Dendritic cell treated with granulocyte-macrophage colony-stimulating factor and Interleukin-4, amounts not matched to agents 40 ng/mL and 50 ng/mL, for 4 days (primary cell): ENCODE measurements at regions not wholly inside any gene's neighbourhood (a gene's known extent, or its start where the extent isn't known, plus 50 kb on each side); places are given as distances from the start of the nearest gene placed in this dataset.

Source experiments
- H3K27ac Mint-ChIP-seq: one replicate; pipeline ENCODE4 v1.8.0; 2022; ENCODE audit warnings: mild to moderate bottlenecking, mixed read lengths
- H3K27me3 Mint-ChIP-seq: one replicate; pipeline ENCODE4 v1.8.0; 2022; ENCODE audit warnings: mild to moderate bottlenecking, mixed read lengths
- H3K36me3 Mint-ChIP-seq: one replicate; pipeline ENCODE4 v1.8.0; 2022; ENCODE audit warnings: low read depth, mixed read lengths
- H3K4me1 Mint-ChIP-seq: one replicate; pipeline ENCODE4 v1.8.0; 2022; ENCODE audit warnings: low read depth, mixed read lengths
- H3K4me3 Mint-ChIP-seq: one replicate; pipeline ENCODE4 v1.8.0; 2022; ENCODE audit warnings: mild to moderate bottlenecking, moderate library complexity, mixed read lengths
- H3K9me3 Mint-ChIP-seq: one replicate; pipeline ENCODE4 v1.8.0; 2022; ENCODE audit warnings: mixed read lengths
- intact Hi-C: fragments of 100-400 bp; cut with micrococcal nuclease; formaldehyde crosslinking; loops from one replicate; pipeline ENCODE4 v1.15.0; 2022

DNA sequence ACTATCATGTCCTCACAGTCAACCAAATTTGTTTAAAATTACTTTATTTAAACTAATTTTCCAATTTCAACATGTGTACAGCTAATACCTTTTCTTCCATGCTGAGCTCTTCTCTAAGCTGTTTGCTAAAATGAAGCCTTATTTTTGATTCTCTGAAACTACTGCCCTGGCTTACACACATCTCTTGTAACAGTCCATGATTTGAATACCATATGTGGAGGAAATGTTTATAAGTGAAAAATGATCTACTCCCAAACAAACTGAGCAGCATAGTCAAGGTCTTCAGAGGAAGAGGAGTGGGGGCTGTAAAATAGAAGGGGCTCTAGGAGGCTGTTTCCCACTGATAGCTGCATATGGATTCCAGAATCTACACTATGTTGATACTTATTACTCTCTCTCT, 188.7 kb downstream of the ANKRD50 start:
- H3K36me3 Mint-ChIP-seq, result no peaks in the 10 kb centered on the region
- H3K27me3 Mint-ChIP-seq, result peaks cover 3% of the 10 kb centered on the region
- H3K4me3 Mint-ChIP-seq, result no peak overlapping the region
- H3K9me3 Mint-ChIP-seq, result no peaks in the 10 kb centered on the region
- no peak overlapping the region for H3K27ac Mint-ChIP-seq
- no peaks in the 10 kb centered on the region for H3K4me1 Mint-ChIP-seq
- intact Hi-C loops, result no loop called here

DNA sequence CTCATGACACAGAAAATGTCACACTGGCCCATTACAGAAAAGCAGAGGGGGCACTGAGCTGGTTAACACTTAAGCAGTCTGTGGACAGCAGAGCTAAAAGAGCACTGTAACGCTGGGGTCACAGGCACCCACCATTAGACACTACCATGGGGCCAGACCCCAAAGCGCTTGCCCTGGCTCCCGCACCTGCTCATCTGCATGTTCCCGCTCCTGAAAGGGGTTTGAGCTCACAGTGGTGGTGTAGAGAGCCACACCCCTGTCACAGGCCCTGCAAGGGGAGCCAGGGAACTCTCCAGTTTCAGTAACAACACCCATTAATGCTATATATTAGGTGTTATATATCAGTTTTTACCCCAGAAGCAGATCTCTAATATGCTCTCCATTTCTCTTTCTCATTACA, 187.0 kb downstream of the ANKRD50 start:
- Mint-ChIP-seq H3K4me3 (no peak overlapping the region), H3K4me1 (no peaks in the 10 kb centered on the region), H3K27ac (no peak overlapping the region), H3K36me3 (no peaks in the 10 kb centered on the region), H3K27me3 (no peaks in the 10 kb centered on the region), H3K9me3 (no peaks in the 10 kb centered on the region)
- intact Hi-C loops, result no loop called here

DNA sequence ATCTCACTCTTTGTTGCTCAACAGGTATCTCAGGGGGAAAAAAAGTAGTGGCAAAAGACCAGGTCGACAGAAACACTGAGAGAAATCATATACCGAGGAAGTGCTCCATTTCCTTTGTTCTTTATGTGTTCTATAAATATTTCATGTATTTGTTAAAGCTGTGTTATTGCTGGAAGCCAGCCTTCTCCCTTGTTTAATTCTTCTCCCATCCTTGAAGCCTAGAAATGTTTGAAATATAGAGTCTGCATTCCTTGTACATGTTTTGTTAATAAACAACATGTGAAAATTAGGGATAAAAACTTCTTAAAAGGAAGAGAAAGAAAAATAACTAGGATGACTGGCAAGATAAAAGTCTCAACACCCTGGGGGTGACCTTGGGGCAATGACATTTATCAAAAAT, 186.2 kb downstream of the ANKRD50 start:
- Mint-ChIP-seq H3K27ac (no peak overlapping the region), H3K27me3 (no peaks in the 10 kb centered on the region), H3K9me3 (no peaks in the 10 kb centered on the region), H3K4me3 (no peak overlapping the region), H3K36me3 (no peaks in the 10 kb centered on the region), H3K4me1 (no peaks in the 10 kb centered on the region)
- intact Hi-C loops, result no loop called here

DNA sequence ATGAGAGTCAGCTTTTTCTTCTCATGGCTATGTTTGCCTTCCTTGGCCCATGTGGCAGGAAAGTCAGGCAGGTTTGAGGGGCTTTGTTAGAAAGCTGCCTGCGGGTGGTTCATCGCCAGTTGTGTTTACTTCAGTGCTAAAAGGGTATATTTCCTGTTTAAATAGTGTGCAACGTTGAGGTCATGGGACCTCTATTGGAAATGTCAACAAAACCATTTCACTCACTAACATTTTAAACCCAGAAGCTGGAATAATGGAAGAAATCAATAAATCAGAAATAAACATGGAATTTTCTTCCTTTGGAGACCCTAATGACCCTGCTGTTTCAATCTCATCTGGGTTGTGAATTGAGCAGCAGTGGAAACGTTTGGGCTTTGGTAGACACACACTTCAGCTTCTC, 185.8 kb downstream of the ANKRD50 start:
- H3K4me3 Mint-ChIP-seq, result no peak overlapping the region
- no peaks in the 10 kb centered on the region for H3K36me3 Mint-ChIP-seq
- no peak overlapping the region for H3K27ac Mint-ChIP-seq
- no peaks in the 10 kb centered on the region for H3K27me3 Mint-ChIP-seq
- intact Hi-C loops, result no loop called here
- H3K9me3 Mint-ChIP-seq, result no peaks in the 10 kb centered on the region
- H3K4me1 Mint-ChIP-seq, result no peaks in the 10 kb centered on the region

DNA sequence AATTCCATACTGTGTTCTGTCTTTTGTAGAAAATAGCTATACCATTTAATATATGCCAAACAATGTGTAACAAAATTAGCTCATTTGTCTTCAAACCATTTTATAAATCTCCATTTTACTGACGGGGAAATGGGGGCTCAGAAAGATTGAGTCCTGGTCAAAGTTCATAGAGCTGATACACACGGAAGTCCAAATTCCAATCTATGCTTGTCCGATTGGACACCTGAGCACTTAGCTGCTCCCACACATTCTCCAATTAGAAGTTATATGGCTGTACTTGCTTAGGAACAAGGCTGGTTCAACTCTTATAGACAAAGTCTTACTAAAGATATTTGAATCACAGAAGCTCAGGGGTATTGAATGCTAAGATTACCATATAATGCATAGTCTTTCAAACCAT, 185.2 kb downstream of the ANKRD50 start:
- Mint-ChIP-seq H3K27ac (no peak overlapping the region), H3K36me3 (no peaks in the 10 kb centered on the region), H3K4me3 (no peak overlapping the region), H3K9me3 (no peaks in the 10 kb centered on the region), H3K4me1 (no peaks in the 10 kb centered on the region), H3K27me3 (no peaks in the 10 kb centered on the region)
- intact Hi-C loops, result no loop called here

DNA sequence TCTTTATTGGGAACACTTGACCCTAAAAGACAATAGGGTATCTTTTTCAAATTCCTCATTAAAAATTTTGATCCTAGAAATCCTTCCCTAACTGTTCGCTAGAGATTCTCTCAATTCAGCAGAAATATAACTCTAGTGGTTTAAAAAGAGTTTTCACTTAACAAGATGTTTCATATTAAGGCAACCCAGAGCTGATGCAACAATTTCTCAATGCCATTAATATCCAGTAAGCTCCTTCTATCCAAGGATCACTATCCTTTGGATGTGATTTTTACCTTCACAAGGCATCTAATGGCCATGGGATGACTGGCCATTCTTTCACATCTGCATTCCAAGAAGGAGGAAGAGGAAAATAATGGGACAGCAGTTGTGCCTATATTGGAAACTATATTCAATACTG, 183.4 kb downstream of the ANKRD50 start:
- intact Hi-C loops, result no loop called here
- H3K36me3 Mint-ChIP-seq, result no peaks in the 10 kb centered on the region
- no peaks in the 10 kb centered on the region for H3K27me3 Mint-ChIP-seq
- no peaks in the 10 kb centered on the region for H3K9me3 Mint-ChIP-seq
- H3K4me3 Mint-ChIP-seq, result no peak overlapping the region
- H3K4me1 Mint-ChIP-seq, result no peaks in the 10 kb centered on the region
- no peak overlapping the region for H3K27ac Mint-ChIP-seq

DNA sequence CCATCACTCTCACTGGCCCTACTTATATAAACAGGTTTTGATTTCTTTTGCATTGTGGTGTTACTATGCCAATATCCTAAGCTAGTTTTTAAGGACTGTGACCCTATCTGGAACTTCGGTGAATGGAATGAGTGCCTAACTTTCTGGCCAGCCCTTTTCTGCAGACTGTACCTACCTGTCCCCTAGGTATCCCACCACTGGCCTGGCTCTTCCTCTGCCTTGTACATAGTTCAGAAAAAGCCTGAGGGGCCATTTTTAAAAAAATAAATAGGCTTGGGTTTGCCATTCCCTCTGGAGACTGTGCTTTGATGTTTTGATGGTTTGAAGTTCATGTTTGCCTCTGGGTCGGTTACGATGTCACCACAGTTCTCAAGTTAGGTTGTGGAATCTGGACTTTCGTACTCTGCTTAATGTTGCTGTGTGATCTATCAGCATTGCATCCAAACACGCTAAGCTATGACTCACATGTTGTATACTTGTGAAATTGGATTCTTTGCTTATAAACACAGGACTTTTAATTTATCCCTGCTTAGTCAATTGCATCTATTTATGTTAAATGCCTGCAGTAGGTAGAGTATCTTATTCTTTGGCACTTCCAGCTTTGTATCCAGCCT, 182.0 kb downstream of the ANKRD50 start:
- no peak overlapping the region for H3K27ac Mint-ChIP-seq
- H3K4me3 Mint-ChIP-seq, result no peak overlapping the region
- H3K4me1 Mint-ChIP-seq, result no peaks in the 10 kb centered on the region
- no peaks in the 10 kb centered on the region for H3K9me3 Mint-ChIP-seq
- intact Hi-C loops, result no loop called here
- no peaks in the 10 kb centered on the region for H3K27me3 Mint-ChIP-seq
- H3K36me3 Mint-ChIP-seq, result no peaks in the 10 kb centered on the region

DNA sequence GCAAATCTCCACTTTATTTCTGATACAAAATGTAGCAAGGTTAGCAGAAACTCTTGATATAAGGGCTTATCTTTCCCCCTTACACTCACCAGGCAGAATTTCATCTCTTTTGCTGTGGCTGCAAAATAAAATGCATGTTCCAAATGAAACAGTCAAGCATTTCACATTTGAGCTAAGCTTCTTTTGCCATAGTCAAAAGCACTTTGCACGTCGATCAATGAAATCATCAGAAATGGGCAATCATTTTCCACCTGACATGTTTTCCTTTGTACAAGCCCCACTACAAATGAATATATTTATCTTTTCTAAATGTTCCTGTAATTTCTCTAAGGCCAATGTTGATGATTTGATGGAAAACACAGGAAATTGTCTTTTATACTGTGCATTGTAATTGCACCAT, 178.4 kb downstream of the ANKRD50 start:
- Mint-ChIP-seq H3K27me3 (no peaks in the 10 kb centered on the region), H3K4me1 (no peaks in the 10 kb centered on the region), H3K4me3 (no peak overlapping the region), H3K36me3 (no peaks in the 10 kb centered on the region), H3K9me3 (no peaks in the 10 kb centered on the region), H3K27ac (no peak overlapping the region)
- intact Hi-C loops, result no loop called here

DNA sequence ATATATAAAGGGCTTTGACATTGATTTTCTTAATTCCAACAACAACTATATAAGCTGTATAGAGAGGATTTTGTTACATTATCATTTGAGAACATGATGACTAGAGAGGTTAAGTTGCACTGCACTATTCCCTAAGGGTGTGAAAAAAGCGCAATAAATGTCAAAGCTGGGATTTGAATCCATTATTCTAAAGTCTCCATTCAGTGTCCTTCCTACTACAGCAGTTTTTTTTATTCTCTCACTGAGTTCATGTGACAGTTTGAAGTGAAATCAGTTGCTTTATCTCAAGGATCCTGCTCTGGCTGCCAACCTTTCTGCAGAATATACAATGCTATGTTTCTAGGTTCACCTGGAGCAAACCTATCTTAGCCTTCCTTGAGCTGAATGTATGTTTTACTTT, 177.5 kb downstream of the ANKRD50 start:
- no peaks in the 10 kb centered on the region for H3K36me3 Mint-ChIP-seq
- no peaks in the 10 kb centered on the region for H3K27me3 Mint-ChIP-seq
- H3K4me1 Mint-ChIP-seq, result no peaks in the 10 kb centered on the region
- H3K9me3 Mint-ChIP-seq, result no peaks in the 10 kb centered on the region
- no peak overlapping the region for H3K27ac Mint-ChIP-seq
- intact Hi-C loops, result no loop called here
- no peak overlapping the region for H3K4me3 Mint-ChIP-seq

DNA sequence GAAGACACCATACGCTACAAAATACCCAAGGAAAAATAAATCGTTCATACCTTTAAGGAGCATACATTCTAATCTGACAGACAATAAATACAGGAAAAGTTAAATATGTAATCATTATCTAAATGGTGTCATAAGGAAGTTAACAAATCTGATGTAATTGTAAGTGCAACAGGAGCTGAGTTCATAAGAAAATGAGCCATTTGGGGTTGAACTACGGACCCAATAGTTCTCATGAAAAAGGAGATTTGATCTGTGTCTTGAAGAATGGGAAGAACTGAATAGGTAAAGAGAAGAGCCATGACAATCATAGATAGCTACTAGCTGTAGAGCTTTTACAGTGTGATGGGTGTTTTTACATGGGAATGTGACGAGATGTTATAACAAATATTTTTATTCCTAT, 175.6 kb downstream of the ANKRD50 start:
- Mint-ChIP-seq H3K36me3 (no peaks in the 10 kb centered on the region), H3K27me3 (no peaks in the 10 kb centered on the region), H3K27ac (no peak overlapping the region), H3K4me1 (no peaks in the 10 kb centered on the region), H3K4me3 (no peak overlapping the region), H3K9me3 (no peaks in the 10 kb centered on the region)
- intact Hi-C loops, result no loop called here

DNA sequence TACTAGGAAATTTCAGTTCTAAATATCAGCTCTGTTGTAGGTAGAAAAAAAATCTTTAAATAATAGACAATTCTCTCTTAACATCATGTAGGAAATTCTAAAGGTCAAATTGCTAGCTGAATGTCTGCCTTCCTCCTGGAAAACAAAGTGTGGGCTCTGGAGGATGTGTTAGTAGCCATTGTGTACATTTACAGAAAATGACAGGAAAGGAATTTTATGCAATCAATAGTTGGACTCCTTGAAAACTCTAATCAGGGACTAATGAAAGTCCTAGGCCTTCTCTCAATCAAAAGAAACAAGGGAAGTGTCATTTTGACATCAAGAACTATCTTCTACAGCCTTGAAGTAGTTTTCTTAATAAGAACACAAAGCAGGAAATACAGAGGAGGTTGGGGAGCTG, 174.6 kb downstream of the ANKRD50 start:
- intact Hi-C loops, result no loop called here
- no peaks in the 10 kb centered on the region for H3K9me3 Mint-ChIP-seq
- no peak overlapping the region for H3K27ac Mint-ChIP-seq
- no peaks in the 10 kb centered on the region for H3K36me3 Mint-ChIP-seq
- no peaks in the 10 kb centered on the region for H3K27me3 Mint-ChIP-seq
- H3K4me3 Mint-ChIP-seq, result no peak overlapping the region
- no peaks in the 10 kb centered on the region for H3K4me1 Mint-ChIP-seq

DNA sequence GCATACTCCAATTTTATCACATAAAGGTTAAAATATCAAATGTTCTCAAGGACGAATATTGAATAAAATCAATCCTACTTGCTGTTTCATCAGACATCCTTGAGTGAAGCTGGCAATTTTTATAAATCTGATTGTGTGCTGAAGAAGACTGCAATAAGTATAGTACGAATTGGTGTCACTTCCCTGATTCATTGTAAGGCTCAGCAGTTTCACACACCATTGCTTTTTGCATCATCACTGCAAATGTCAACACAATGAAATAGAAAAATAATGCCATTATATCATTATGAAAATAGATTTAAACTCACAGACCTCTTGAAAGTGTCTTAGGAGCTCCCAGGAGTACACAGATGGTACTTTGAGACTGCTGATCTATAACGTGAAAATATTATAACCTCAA, 172.5 kb downstream of the ANKRD50 start:
- Mint-ChIP-seq H3K27ac (no peak overlapping the region), H3K4me1 (no peaks in the 10 kb centered on the region), H3K9me3 (no peaks in the 10 kb centered on the region), H3K27me3 (no peaks in the 10 kb centered on the region), H3K4me3 (no peak overlapping the region), H3K36me3 (no peaks in the 10 kb centered on the region)
- intact Hi-C loops, result no loop called here

DNA sequence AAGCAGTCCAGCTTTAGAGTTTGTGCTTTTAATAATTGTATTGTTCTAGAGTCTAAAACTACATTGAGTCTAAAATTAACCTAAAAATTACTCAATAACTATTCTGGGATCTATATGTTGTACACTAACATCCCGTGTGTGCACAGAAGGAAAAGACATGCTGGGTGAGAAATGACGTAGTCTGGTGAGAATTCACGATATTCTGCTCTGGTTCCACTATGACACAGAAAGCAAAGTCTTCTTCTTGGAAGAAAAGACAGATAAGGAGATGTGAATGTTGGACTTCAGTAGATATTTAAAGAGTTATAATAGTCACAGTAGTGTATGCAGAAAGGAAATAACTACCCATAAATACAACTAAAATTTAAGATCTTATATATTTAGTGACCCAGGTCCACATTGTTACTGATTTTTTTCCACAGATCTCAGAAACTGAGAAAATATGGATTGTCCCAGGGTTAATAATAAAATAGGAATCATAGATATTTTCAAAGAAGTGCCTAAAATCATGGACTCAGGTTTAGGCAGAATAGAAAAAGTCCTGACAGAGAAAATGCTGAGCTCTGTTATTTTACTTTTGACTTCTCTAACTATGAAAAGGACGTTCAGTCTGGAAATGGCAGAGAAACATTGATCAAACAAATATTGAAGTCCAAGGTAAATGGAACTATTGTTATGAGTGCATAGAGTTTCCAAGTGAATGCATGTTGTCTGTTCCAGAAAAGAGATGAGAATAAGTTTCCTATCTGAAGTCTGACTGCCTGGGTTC, 170.7 kb downstream of the ANKRD50 start:
- Mint-ChIP-seq H3K27ac (no peak overlapping the region), H3K4me3 (no peak overlapping the region), H3K9me3 (no peaks in the 10 kb centered on the region), H3K4me1 (no peaks in the 10 kb centered on the region), H3K27me3 (no peaks in the 10 kb centered on the region), H3K36me3 (no peaks in the 10 kb centered on the region)
- intact Hi-C loops, result no loop called here

DNA sequence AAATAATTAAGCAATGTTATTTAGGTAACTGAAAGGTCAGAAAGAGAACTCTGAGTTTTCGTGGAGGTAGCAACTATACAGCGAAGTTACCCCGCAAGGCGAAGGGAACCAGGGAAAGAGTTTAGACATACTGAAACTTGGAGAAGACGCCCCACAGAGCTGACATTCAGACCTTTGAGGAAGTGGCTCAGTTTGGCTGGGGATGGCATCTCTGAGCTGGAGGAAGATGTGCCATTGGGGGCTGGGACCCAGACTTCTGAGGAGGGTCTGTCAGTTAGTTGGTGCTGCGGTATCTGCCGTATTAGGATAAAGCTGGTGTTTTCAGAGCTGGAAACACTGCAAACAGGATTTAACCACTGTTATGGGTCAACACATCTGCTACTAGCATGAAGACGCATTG, 156.6 kb downstream of the ANKRD50 start:
- intact Hi-C loops, result no loop called here
- no peaks in the 10 kb centered on the region for H3K36me3 Mint-ChIP-seq
- H3K4me3 Mint-ChIP-seq, result no peak overlapping the region
- no peaks in the 10 kb centered on the region for H3K27me3 Mint-ChIP-seq
- H3K9me3 Mint-ChIP-seq, result peaks cover 9% of the 10 kb centered on the region
- H3K4me1 Mint-ChIP-seq, result no peaks in the 10 kb centered on the region
- no peak overlapping the region for H3K27ac Mint-ChIP-seq

DNA sequence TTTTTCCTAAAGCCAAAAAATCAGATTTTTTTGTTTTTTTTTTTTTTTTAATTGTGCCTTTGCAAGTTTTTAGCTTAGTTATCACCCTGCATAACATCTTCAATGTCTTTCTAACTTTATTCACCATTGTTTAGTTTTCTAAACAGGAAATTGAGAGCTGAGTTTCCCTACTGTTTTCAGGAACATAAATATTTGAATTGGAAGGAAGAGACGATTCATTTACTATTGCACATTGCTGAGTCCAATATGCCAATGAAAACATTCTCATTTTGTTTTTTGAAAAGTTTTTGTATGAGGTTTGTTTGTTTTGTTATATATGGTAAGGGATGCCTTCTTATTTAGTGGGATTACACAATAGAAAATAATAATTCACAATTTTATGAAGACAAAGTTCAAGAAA, 148.4 kb downstream of the ANKRD50 start:
- intact Hi-C loops, result no loop called here
- Mint-ChIP-seq H3K4me3 (no peak overlapping the region), H3K27ac (no peak overlapping the region), H3K36me3 (no peaks in the 10 kb centered on the region), H3K9me3 (peaks cover 20% of the 10 kb centered on the region), H3K27me3 (no peaks in the 10 kb centered on the region), H3K4me1 (no peaks in the 10 kb centered on the region)
